ENCODE measurements at regions not wholly inside any gene's neighbourhood (a gene's known extent, or its start where the extent isn't known, plus 50 kb on each side); places are given as distances from the start of the nearest gene placed in this dataset.

- DNase-seq: no peak
These were observed 67.6 kb downstream of the NMUR2 start for GRCh38 chr5:152337484-152337883.

- DNase-seq: no peak
These were observed 69.6 kb downstream of the NMUR2 start for GRCh38 chr5:152335461-152335860.

DNA sequence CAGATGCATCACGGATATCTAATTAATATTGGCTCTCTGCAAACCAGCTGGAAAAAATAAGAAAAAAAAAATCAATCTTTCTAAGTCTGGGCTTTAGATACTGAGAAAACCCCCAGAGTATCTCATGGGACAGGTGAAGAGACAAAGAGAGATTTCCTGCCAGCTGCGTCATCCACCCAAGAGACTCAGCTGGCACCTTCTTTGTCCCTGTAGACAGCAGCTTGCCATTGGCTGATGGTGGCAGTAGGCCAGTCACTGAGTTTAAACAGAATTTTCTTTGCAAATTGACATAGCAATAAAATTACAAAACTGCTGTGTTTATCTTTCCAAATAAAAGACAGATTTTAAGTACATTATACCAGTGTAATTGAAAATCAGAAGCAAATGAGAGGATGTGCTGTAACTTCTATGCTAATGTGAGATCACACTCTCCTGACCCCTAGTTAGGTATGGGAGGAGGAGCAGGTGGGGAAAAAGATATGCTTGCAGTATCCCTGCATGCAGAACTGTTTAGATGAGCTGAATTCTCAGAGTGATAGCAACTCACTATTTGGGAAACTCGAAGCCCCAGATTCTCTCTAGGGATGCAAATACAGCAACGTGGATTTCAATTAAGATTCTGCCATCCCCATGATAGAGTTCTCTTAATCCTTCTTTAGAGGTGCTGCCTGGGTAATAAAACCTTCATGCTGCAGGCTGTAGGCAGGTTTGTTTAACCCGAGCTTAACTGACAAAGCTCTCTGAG lies 72.2 kb downstream of the NMUR2 start:
- no peak for DNase-seq

DNA sequence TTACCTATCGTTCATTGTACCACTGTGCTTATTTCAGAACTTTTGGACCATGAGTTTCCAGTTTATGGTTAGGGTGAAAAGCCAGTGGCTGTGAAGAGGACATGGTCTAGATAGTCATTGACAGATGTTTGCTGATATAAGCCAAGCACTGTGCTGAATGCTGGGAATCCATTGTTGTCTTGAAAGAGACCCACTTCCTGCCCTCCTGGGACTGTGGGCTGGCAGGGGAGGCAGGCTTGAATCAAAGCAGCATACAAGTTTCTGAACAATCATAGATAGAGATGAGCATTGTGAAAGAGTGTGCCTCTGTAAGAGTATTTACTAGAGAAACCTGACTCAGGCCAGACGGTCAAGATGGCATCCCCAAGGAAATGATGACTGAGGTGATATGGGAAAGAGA lies 73.4 kb downstream of the NMUR2 start:
- no peak for DNase-seq

GRCh38 chr5:152331006-152331405 lies 74.1 kb downstream of the NMUR2 start:
- no peak for DNase-seq

DNA sequence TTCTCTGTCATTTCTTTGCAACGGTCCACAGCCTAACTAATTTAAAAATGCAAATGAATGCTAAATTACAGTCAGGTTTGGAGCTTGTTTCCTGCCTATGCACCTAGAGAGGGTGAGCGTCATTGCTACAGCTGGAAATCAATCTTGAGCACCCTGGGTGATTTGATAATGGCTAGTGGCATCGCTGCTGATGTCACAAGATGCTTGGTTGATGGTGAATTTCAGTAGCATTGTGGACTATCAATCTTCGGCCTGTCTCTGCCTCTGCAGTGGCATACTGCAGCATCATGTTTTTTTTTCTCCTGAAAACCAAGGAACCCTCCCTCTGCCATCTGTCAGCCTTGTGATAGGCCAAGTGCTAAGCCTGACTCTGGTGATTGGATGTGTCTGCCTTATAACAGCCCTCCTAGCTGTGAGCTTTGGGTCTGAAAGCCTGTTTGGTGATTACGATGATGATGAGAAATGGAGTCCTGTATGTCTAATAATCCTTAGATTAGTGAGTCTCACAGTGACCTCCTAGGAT lies 75.3 kb downstream of the NMUR2 start:
- DNase-seq: no peak

- no peak for DNase-seq
These were observed 75.9 kb downstream of the NMUR2 start for GRCh38 chr5:152329207-152329606.

- DNase-seq: no peak
These were observed 89.1 kb downstream of the NMUR2 start for GRCh38 chr5:152315942-152316341.

DNA sequence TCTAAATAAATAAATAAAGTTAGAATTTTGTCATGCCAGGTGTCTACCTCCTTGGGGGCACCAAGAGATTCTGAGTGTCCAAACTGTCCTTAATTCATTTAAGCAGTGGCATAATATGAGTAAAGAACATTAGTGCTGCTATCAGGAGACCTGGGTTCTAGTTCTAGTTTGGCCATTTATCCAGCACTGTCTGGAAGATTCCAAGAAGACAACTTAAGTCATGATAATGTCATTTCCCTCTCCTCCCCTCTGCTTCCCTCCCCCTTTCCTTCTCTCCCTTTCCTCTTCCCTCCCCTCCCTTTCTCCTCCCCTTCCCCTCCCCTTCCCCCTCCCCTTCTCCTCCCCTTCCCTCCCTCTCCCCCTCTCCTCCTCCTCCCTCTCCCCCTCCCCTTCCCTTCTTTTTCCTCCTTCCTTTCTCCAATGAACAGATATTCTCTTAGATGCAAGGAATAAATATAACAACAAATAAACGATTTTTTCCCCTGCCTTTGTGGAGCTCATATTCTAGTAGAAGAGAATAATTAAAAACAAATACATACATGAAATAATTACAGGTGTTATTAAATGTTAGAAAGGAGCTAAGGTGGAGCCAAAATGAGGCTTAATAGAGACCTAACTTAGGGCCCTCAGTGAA lies 90.8 kb downstream of the NMUR2 start:
- DNase-seq: no peak

DNA sequence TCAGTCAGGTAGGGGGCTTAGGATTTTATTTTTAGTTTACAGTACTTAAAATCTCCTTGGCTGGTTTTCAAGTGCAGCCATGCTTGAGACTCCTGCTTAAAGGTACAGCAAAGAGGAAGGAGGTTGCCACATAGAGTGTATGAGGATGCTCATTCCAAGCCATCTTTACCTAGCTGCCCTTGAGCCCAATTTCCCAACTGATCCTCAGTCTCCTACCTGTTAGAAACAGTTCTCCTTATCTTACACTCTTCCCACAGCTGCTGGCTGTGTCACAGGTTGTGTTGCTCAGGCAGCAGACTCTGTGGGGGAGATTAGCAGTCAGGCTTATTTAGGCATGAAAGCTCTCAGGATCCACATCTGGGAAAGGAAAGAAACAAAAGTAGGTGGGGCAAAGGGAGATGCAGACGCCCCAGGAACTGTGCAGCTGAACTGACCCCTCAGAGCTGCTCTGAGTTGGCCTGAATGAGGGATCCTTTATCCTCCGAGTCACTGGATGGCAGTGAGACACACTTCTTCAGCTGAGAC lies 95.1 kb downstream of the NMUR2 start:
- DNase-seq: no peak

DNA sequence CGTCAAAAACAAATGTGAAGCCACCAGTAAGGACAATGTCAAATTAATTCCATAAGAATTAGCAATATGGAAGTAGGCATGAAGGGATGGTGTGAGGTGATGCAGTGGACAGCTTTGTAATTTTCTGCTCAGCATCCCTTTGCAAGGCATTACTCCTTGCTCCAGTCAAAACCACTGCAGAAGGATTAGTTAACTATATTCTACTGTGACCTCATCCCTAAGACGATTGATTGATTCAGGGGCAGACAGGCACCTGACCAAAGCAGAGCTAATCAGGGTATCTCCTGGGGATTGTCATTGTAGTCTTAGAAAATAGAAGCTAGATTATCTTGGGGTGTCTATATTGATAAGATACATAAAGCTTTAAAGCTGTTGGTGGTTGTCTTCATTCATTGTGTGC lies 98.7 kb downstream of the NMUR2 start:
- no peak for DNase-seq

DNA sequence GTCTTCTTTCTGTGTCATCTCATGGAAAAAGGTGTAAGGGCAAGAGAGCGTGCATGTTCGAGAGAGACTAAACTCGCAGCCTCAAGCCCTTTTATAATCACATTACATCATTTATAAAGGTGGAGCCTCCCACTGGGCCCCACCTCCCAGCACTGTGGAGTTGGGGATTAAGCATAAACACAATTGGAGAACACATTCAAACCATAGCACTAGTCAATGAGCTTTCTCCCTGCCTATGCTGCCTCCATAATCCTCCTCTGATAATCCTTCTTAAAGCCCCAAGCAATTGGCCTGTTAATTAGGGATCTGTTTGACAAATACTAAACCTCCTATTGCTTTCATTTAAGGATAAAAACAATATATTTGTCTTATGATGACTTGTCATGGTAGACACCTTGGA lies 99.6 kb downstream of the NMUR2 start:
- no peak for DNase-seq

- no peak for DNase-seq
These were observed 101.2 kb downstream of the NMUR2 start for GRCh38 chr5:152303841-152304240.

- no peak for DNase-seq
These were observed 107.2 kb downstream of the NMUR2 start for GRCh38 chr5:152297866-152298265.

DNA sequence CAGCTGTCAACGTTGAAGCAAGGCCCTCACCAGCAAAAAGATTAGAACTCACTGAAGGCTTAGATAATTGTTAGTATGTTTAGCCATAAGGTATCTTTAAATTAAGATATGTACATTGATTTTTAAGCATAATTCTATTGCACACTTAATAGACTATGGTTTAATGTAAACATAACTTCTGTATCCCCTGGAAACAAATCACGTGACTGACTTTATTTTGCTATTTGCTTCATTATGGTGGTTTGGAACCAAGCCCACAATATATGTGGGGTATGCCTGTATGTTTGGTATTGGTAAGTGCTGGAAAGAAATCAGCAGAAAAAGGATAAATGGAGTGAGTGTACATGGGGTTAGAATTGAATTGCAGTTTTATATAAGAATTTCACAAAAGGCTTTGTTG lies 111.9 kb downstream of the NMUR2 start:
- DNase-seq: no peak

GRCh38 chr5:152290181-152290580 lies 114.9 kb downstream of the NMUR2 start:
- no peak for DNase-seq

DNA sequence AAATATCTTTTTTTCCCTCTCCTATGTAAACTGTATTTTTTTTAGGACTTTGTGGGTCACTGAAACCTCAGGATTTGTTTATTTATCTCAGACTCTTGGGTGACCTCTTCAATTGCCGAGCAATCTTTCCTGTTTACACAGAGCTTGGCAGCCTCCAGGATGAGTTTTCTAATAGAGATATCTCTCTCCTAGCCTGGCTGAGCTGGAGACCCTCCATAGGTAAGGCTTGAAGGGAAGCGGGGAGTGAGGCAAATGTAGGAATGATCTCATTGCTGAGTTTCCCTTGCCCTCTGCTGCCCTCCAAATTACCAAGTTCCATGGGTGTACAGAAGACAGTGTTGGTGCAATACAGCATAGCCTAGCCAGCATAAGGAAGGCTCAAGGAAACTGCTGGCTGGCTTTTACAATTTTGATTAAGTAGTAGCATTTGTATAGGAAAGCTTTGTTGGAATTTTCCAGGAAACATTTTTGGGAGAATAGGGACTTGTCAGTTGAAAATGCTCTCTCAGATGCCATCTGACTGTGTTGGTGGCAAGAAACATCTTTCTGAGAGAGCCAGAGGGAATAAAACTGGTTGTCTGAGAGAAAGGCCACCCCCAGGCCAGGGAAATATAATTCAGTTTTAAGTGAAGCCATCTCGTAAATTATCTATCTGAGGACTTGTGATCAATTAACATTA lies 116.0 kb downstream of the NMUR2 start:
- no peak for DNase-seq

- no peak for DNase-seq
These were observed 116.6 kb downstream of the NMUR2 start for GRCh38 chr5:152288499-152288898.

- DNase-seq: no peak
These were observed 119.3 kb downstream of the NMUR2 start for GRCh38 chr5:152285764-152286163.

GRCh38 chr5:152282331-152282730 lies 122.7 kb downstream of the NMUR2 start:
- DNase-seq: no peak

- no peak for DNase-seq
These were observed 127.1 kb downstream of the NMUR2 start for GRCh38 chr5:152277936-152278335.

DNA sequence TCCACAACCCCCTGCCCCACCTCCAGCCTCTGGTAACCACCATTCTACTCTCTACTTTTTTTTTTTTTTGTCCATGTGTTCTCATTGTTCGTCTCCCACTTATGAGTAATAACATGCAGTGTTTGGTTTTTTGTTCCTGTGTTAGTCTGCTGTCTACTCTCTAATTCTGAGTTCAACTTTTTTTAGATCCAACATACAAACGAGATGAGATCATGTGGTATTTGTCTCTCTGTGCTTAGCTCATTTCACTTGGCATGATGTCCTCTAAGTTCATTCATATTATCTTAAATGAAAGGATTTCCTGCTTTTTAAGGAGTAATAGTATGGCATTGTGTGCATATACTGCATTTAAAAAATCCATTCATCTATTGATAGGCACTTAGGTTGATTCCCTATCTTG lies 130.9 kb downstream of the NMUR2 start:
- DNase-seq: no peak

- DNase-seq: no peak
These were observed 133.7 kb downstream of the NMUR2 start for GRCh38 chr5:152271420-152271819.

- no peak for DNase-seq
These were observed 135.0 kb downstream of the NMUR2 start for GRCh38 chr5:152270096-152270495.
